ENCODE measurements at regions not wholly inside any gene's neighbourhood (a gene's known extent, or its start where the extent isn't known, plus 50 kb on each side); places are given as distances from the start of the nearest gene placed in this dataset.

GRCh38 chr18:61612517-61612916, 279.3 kb downstream of the CDH20 start:
- FAIRE-seq (no peak), ATAC-seq (no peak), DNase-seq (no peak)
- Histone ChIP-seq H3K27ac (no peak overlapping the region), H3K4me1 (no peaks in the 10 kb centered on the region), H3K36me3 (no peaks in the 10 kb centered on the region), H3K4me3 (no peak overlapping the region), H3K27me3 (no peaks in the 10 kb centered on the region), H3K9me3 (no peaks in the 10 kb centered on the region)
- intact Hi-C loops (cut with DNase I), result loop anchor here in 1 of 3 donors (10.0 kb wide), 1 partner anchor 522 kb away; no protein-coding TSS in a partner anchor
- no peak for TF ChIP-seq CTCF (IDR thresholded peaks at IDR 0.05)

GRCh38 chr18:61609131-61609530, 275.9 kb downstream of the CDH20 start:
- no peak overlapping the region for H3K4me3 ChIP-seq
- no peaks in the 10 kb centered on the region for H3K4me1 ChIP-seq
- H3K9me3 ChIP-seq, result no peaks in the 10 kb centered on the region
- no peak for TF ChIP-seq CTCF (IDR thresholded peaks at IDR 0.05)
- intact Hi-C loops (cut with DNase I), result no loop called here
- no peaks in the 10 kb centered on the region for H3K36me3 ChIP-seq
- ATAC-seq (no peak), DNase-seq (no peak), FAIRE-seq (no peak)
- no peaks in the 10 kb centered on the region for H3K27me3 ChIP-seq
- H3K27ac ChIP-seq, result no peak overlapping the region

GRCh38 chr18:61608316-61608715, 275.1 kb downstream of the CDH20 start:
- Histone ChIP-seq H3K4me1 (no peaks in the 10 kb centered on the region), H3K36me3 (no peaks in the 10 kb centered on the region), H3K4me3 (no peak overlapping the region), H3K9me3 (no peaks in the 10 kb centered on the region), H3K27ac (no peak overlapping the region), H3K27me3 (no peaks in the 10 kb centered on the region)
- ATAC-seq (no peak), DNase-seq (no peak), FAIRE-seq (no peak)
- intact Hi-C loops (cut with DNase I), result no loop called here
- WGBS, 2 donors, result 68 to 82% methylated on average over 1 of the region's 1 CpG
- TF ChIP-seq CTCF (IDR thresholded peaks at IDR 0.05), result no peak

- no peak for FAIRE-seq
- intact Hi-C loops (cut with DNase I), result no loop called here
- TF ChIP-seq CTCF (IDR thresholded peaks at IDR 0.05), result no peak
- Histone ChIP-seq H3K4me3 (no peak overlapping the region), H3K27me3 (no peaks in the 10 kb centered on the region), H3K36me3 (no peaks in the 10 kb centered on the region), H3K27ac (no peak overlapping the region), H3K9me3 (no peaks in the 10 kb centered on the region), H3K4me1 (no peaks in the 10 kb centered on the region)
- WGBS, 2 donors, result 78 to 84% methylated on average over 2 of the region's 2 CpGs
- ATAC-seq, result no peak
- no peak for DNase-seq
Measured at GRCh38 chr18:61607867-61608266, 274.6 kb downstream of the CDH20 start.

GRCh38 chr18:61606759-61607158, 273.5 kb downstream of the CDH20 start:
- 18 to 24% methylated on average over 5 of the region's 5 CpGs for WGBS, 2 donors
- intact Hi-C loops (cut with DNase I), result no loop called here
- FAIRE-seq (no peak), ATAC-seq (peak; percentile 50 to 93 (median 74)), DNase-seq (peak in 5 of 6 donors; percentile 19 to 37 (median 24))
- no peak for TF ChIP-seq CTCF (IDR thresholded peaks at IDR 0.05)
- H3K4me3 ChIP-seq, result no peak overlapping the region
- H3K27me3 ChIP-seq, result no peaks in the 10 kb centered on the region
- no peaks in the 10 kb centered on the region for H3K4me1 ChIP-seq
- H3K36me3 ChIP-seq, result no peaks in the 10 kb centered on the region
- H3K27ac ChIP-seq, result no peak overlapping the region
- H3K9me3 ChIP-seq, result no peaks in the 10 kb centered on the region
